ENCODE measurements at regions not wholly inside any gene's neighbourhood (a gene's known extent, or its start where the extent isn't known, plus 50 kb on each side); places are given as distances from the start of the nearest gene placed in this dataset.

DNA sequence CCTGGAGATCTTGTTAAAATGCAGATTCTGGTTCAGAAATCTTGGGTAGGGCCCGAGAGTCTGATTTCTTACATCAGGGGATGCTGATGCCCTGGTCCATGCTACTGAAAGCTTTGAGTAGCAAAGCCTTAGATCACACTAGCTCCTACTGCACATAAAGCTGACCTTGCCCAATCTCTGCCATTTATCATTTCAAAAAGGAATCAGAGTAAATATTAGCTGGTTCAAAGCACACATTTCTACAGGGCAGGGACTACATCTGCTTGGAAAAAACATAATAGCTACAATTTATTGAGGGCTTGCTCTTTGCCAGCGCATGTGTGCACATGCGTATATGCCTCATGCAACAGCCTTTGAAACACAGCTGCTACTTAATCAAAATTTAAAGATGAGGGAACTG lies 440.4 kb upstream of the ARID1B start:
- H2BK120ac ChIP-seq (ENCODE audit: low read depth, low read length) = no peak overlapping the region
- DNase-seq (no peak), ATAC-seq (ENCODE audit: low read depth) (no peak)
- dilution Hi-C loops (cut with HindIII; ENCODE audit: low sequenced_read_pairs, unreplicated experiment) (no loop called here), intact Hi-C loops (cut with micrococcal nuclease) (no loop called here), in situ Hi-C loops (cut with MboI; ENCODE audit: low sequenced_read_pairs) (no loop called here)
- no peak overlapping the region for H2AFZ ChIP-seq (replicated peaks; ENCODE audit: low read length, poor library complexity)
- H3K4me2 ChIP-seq (ENCODE audit: low read depth, low read length) = no peak overlapping the region
- no peak overlapping the region for H2AK5ac ChIP-seq (ENCODE audit: low read depth, low read length)
- no peaks in the 10 kb centered on the region for H4K20me1 ChIP-seq (ENCODE audit: insufficient read depth, low read length)
- no peak overlapping the region for H3K14ac ChIP-seq (replicated peaks; ENCODE audit: low read depth, low read length)
- BruUV-seq (replicated peaks) = no TSS peak
- no peaks in the 10 kb centered on the region for H3K36me3 ChIP-seq (ENCODE audit: control insufficient read depth, insufficient read depth, low read length)
- no peak overlapping the region for H3K9ac ChIP-seq (ENCODE audit: low read depth, low read length)
- no peak overlapping the region for H2BK15ac ChIP-seq (ENCODE audit: low read depth, low read length)
- H3K9me1 ChIP-seq (ENCODE audit: insufficient read depth, low read length) = no peaks in the 10 kb centered on the region
- H3K56ac ChIP-seq (ENCODE audit: extremely low read depth, insufficient read depth, low read length) = no peak overlapping the region
- no peak overlapping the region for H2BK5ac ChIP-seq (ENCODE audit: low read depth, low read length, poor library complexity, severe bottlenecking)
- no peak overlapping the region for H3K4ac ChIP-seq (ENCODE audit: low read depth, low read length)
- H3K18ac ChIP-seq (ENCODE audit: low read depth, low read length) = no peak overlapping the region
- no peak overlapping the region for H2BK20ac ChIP-seq (ENCODE audit: low read depth, low read length)
- H4K5ac ChIP-seq (ENCODE audit: low read depth, low read length) = no peak overlapping the region
- no peak overlapping the region for H3K23ac ChIP-seq (ENCODE audit: low read depth, low read length)
- no peak for TF ChIP-seq USF2 (IDR thresholded peaks at IDR 0.05; ENCODE audit: low read depth, low read length)
- TF ChIP-seq, protein P1, sequence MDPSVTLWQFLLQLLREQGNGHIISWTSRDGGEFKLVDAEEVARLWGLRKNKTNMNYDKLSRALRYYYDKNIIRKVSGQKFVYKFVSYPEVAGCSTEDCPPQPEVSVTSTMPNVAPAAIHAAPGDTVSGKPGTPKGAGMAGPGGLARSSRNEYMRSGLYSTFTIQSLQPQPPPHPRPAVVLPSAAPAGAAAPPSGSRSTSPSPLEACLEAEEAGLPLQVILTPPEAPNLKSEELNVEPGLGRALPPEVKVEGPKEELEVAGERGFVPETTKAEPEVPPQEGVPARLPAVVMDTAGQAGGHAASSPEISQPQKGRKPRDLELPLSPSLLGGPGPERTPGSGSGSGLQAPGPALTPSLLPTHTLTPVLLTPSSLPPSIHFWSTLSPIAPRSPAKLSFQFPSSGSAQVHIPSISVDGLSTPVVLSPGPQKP (IDR thresholded peaks at IDR 0.05; ENCODE audit: borderline replicate concordance, low read depth, low read length) = no peak
- TF ChIP-seq BHLHE40 (IDR thresholded peaks at IDR 0.05; ENCODE audit: low read depth, low read length) = no peak
- TF ChIP-seq MAFK (IDR thresholded peaks at IDR 0.05; ENCODE audit: low read depth, low read length) = no peak
- no peak for TF ChIP-seq POLR2A (IDR thresholded peaks at IDR 0.05; ENCODE audit: low read depth, low read length)
- TF ChIP-seq MXI1 (IDR thresholded peaks at IDR 0.05; ENCODE audit: borderline replicate concordance, low read depth, low read length) = no peak
- no peak for TF ChIP-seq RAD21 (IDR thresholded peaks at IDR 0.05; ENCODE audit: low read length)
- TF ChIP-seq RCOR1 (IDR thresholded peaks at IDR 0.05; ENCODE audit: insufficient replicate concordance, low read length) = no peak
- TF ChIP-seq RFX5 (IDR thresholded peaks at IDR 0.05; ENCODE audit: low read depth, low read length) = no peak
- TF ChIP-seq SMC3 (IDR thresholded peaks at IDR 0.05; ENCODE audit: low read depth, low read length) = no peak
- no peak for TF ChIP-seq CTCF (conservative IDR thresholded peaks at IDR 0.05; ENCODE audit: low read depth, low read length)
- no peak for TF ChIP-seq CEBPB (IDR thresholded peaks at IDR 0.05; ENCODE audit: low read depth, low read length)
- no peak for TF ChIP-seq MAZ (IDR thresholded peaks at IDR 0.05; ENCODE audit: borderline replicate concordance, low read depth, low read length)
- no peak for TF ChIP-seq NFE2L2 (IDR thresholded peaks at IDR 0.05; ENCODE audit: low read depth, low read length)
- no peak for TF ChIP-seq FOS (IDR thresholded peaks at IDR 0.05; ENCODE audit: low read depth, low read length)
- TF ChIP-seq CHD1 (IDR thresholded peaks at IDR 0.05; ENCODE audit: low read depth, low read length) = no peak
- ChIA-PET POLR2A (ENCODE audit: unreplicated experiment) (no interaction called here), CTCF (no interaction called here)
- H3K79me1 ChIP-seq (ENCODE audit: low read depth in 1 of 2, low read length in 2 of 2) = no peaks in the 10 kb centered on the region
- no peak overlapping the region for H4K8ac ChIP-seq (ENCODE audit: low read depth in 2 of 2, low read length in 2 of 2)
- H3K9me3 ChIP-seq (ENCODE audit: control insufficient read depth, insufficient read depth, low read length) = no peaks in the 10 kb centered on the region; the same call in none of the 2 replicates
- no peak overlapping the region for H3K4me3 ChIP-seq (ENCODE audit: insufficient read depth, low read depth, low read length)
- no peak overlapping the region for H2AK9ac ChIP-seq (replicated peaks; ENCODE audit: low read depth, low read length, poor library complexity)
- no peak overlapping the region for H3K27ac ChIP-seq (ENCODE audit: insufficient read depth, low read length)
- no peak overlapping the region for H4K91ac ChIP-seq (ENCODE audit: insufficient read depth, low read depth, low read length)
- H3K27me3 ChIP-seq (ENCODE audit: control insufficient read depth, insufficient read depth, low read length) = peaks cover 12% of the 10 kb centered on the region
- H3K4me1 ChIP-seq (ENCODE audit: control insufficient read depth, insufficient read depth, low read length) = no peaks in the 10 kb centered on the region
- WGBS, 2 experiments (ENCODE audit: extremely low coverage in 2 of 2, insufficient read length in 1 of 2) = 80% methylated on average over 1 of the region's 3 CpGs; no CpG with 5 or more reads in 1 of the 2 experiments
